ENCODE measurements at regions not wholly inside any gene's neighbourhood (a gene's known extent, or its start where the extent isn't known, plus 50 kb on each side); places are given as distances from the start of the nearest gene placed in this dataset.
A peak's percentile ranks its signal among the peaks of the same experiment; 100 is the strongest.

DNA sequence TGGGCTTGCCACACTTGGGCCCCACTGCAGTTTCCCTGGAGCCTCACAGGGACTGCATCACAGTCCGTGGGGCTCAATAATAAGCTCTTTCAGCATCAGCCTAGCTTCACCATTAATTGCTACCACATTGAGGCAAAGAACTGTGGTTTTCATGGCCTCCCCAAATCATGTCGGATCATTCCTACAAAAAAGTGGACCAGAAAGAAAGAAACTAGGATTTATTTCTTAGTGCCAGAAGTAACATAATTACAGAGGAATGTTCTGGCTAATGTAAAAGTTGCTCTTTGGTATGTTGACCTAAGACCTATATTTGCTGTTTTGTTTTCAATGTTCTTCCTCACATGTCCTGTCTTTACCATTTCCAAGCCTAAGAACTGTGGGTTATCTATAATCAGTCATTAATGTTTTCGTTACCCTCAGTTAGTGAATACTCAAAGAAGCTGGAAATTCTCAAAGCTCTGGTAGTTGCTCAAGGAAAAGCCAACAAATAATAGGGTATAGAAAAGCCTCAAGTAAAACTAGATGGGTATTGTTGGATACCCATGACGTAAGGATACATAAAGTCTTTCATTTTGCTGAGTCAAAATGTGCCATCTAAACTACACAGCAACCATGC lies 173.9 kb downstream of the LTN1 start:
- no peak for DNase-seq (ENCODE audit: low spot score in 2 of 2)
- no peak overlapping the region for H3K27ac ChIP-seq
- no peak overlapping the region for H3K4me3 ChIP-seq
- H3K36me3 ChIP-seq = no peaks in the 10 kb centered on the region
- peaks cover 25% of the 10 kb centered on the region for H3K4me1 ChIP-seq
- 72% methylated on average over 4 of the region's 4 CpGs for WGBS
- no peaks in the 10 kb centered on the region for H3K9me3 ChIP-seq
- H3K27me3 ChIP-seq = no peaks in the 10 kb centered on the region
- TF ChIP-seq POLR2AphosphoS5 (IDR thresholded peaks at IDR 0.05) = no peak
- TF ChIP-seq, protein P1, sequence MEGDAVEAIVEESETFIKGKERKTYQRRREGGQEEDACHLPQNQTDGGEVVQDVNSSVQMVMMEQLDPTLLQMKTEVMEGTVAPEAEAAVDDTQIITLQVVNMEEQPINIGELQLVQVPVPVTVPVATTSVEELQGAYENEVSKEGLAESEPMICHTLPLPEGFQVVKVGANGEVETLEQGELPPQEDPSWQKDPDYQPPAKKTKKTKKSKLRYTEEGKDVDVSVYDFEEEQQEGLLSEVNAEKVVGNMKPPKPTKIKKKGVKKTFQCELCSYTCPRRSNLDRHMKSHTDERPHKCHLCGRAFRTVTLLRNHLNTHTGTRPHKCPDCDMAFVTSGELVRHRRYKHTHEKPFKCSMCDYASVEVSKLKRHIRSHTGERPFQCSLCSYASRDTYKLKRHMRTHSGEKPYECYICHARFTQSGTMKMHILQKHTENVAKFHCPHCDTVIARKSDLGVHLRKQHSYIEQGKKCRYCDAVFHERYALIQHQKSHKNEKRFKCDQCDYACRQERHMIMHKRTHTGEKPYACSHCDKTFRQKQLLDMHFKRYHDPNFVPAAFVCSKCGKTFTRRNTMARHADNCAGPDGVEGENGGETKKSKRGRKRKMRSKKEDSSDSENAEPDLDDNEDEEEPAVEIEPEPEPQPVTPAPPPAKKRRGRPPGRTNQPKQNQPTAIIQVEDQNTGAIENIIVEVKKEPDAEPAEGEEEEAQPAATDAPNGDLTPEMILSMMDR (IDR thresholded peaks at IDR 0.05) = no peak
- TF ChIP-seq EP300 (IDR thresholded peaks at IDR 0.05) = no peak
- TF ChIP-seq POLR2A (IDR thresholded peaks at IDR 0.05) = no peak

DNA sequence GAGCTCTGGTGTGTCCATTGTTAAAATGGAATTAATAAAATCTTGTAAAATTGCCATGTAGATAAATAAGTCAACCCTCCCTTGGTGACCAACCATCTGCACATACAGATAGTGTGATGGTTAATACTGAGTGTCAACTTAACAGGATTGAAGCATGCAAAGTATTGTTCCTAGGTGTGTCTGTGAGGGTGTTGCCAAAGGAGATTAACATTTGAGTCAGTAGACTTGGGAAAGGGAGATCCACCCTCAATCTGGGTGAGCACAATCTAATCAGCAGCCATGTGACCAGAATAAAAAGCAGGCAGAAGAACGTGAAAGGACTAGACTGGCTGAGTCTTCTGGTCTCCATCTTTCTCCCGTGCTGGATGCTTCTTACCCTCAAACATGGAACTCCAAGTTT lies 174.8 kb downstream of the LTN1 start:
- 59% methylated on average over 2 of the region's 2 CpGs for WGBS

DNA sequence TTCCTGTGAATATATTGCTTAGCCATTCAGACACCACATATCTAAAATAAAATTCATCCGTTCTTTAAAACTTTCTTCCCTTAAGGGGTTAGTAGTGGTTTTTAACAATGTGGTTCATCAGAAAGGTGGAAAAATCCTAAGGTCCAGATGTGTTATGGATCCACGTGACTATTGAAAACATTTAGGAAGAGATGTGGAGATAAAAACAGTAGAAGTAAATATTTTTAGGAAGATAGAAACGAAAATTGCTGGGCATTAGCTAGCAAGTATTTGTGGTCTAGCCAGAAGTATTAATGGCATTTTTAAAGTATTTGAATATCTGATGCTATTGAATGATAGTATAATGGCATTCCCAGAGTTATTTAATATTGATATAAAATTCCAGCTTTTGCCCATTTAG lies 180.8 kb downstream of the LTN1 start:
- Histone ChIP-seq H3K4me1 (no peaks in the 10 kb centered on the region), H3K4me3 (no peak overlapping the region), H3K9me3 (no peaks in the 10 kb centered on the region), H3K36me3 (no peaks in the 10 kb centered on the region), H3K27me3 (no peaks in the 10 kb centered on the region), H3K27ac (no peak overlapping the region)
- DNase-seq (ENCODE audit: low spot score in 2 of 2) = no peak
- TF ChIP-seq POLR2A (IDR thresholded peaks at IDR 0.05) = no peak
- TF ChIP-seq, protein P1 (IDR thresholded peaks at IDR 0.05) = no peak
- TF ChIP-seq POLR2AphosphoS5 (IDR thresholded peaks at IDR 0.05) = no peak
- TF ChIP-seq EP300 (IDR thresholded peaks at IDR 0.05) = no peak
- 78% methylated on average over 3 of the region's 3 CpGs for WGBS

More for the DNA sequence above, 174.8 kb downstream of the LTN1 start:
- H3K27ac ChIP-seq = no peak overlapping the region
- H3K4me1 ChIP-seq = peaks cover 21% of the 10 kb centered on the region
- no peak for DNase-seq (ENCODE audit: low spot score in 2 of 2)
- TF ChIP-seq EP300 (IDR thresholded peaks at IDR 0.05) (no peak), POLR2AphosphoS5 (IDR thresholded peaks at IDR 0.05) (no peak)
- TF ChIP-seq, protein P1 (IDR thresholded peaks at IDR 0.05) = no peak
- no peaks in the 10 kb centered on the region for H3K9me3 ChIP-seq
- no peaks in the 10 kb centered on the region for H3K36me3 ChIP-seq
- no peak overlapping the region for H3K4me3 ChIP-seq
- no peaks in the 10 kb centered on the region for H3K27me3 ChIP-seq

DNA sequence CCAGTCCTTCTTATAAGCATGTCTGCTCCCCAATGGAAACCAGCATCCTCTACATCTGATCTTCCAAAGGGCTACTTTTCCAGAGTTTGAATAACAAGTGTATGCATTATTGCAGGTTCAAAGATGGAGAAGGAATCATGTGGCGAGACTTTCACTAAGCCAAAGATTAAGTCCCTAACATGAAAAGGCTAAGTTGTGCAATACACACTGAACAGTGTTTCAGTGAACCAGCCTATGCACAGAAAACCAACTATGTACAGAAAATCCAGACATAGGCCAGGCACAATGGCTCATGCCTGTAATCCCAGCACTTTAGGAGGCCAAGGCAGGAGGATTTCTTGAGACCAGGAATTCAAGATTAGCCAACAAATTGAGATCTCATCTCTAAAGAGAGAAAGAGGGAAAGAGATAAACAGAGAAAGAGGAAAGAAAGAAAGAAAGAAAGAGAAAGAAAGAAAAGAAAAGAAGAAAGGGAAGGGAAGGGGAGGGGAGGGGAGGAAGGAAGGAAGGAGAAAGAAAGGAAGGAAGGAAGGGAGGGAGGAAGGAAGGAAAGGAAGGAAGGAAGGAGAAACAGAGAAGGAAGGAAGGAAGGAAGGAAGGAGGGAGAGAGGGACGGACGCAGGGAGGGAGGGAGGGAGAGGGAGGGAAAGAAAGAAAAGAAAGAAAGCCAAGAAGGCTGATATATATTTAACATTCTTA lies 181.7 kb downstream of the LTN1 start:
- Histone ChIP-seq H3K4me1 (no peaks in the 10 kb centered on the region), H3K27ac (no peak overlapping the region), H3K4me3 (no peak overlapping the region), H3K27me3 (no peaks in the 10 kb centered on the region), H3K36me3 (no peaks in the 10 kb centered on the region), H3K9me3 (no peaks in the 10 kb centered on the region)
- no peak for TF ChIP-seq EP300 (IDR thresholded peaks at IDR 0.05)
- no peak for TF ChIP-seq POLR2A (IDR thresholded peaks at IDR 0.05)
- no peak for TF ChIP-seq POLR2AphosphoS5 (IDR thresholded peaks at IDR 0.05)
- TF ChIP-seq, protein P1 (IDR thresholded peaks at IDR 0.05) = no peak
- 81% methylated on average over 3 of the region's 3 CpGs for WGBS
- no peak for DNase-seq (ENCODE audit: low spot score in 2 of 2)

DNA sequence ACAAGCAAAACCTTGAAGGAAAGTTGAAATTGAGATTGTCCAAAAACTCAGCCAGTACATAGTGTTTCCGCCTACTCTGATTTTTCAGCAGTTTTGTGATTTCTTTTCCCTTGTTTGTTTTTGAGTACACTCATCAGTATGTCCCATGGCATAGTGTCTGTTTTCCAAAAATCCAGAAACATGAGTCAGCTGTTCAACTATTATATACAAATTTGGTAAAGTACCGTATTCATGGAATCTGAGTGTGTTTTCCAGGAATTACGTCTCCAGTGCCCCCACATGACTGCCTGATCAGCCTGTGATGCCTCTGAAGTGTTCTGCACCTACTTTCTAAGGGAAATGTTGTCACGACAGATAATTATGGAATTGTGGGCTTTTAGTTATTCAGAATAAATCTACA lies 186.8 kb downstream of the LTN1 start:
- Histone ChIP-seq H3K36me3 (no peaks in the 10 kb centered on the region), H3K9me3 (no peaks in the 10 kb centered on the region), H3K27ac (peak overlapping the region; percentile 34), H3K4me3 (no peak overlapping the region), H3K4me1 (no peaks in the 10 kb centered on the region), H3K27me3 (no peaks in the 10 kb centered on the region)
- WGBS = 65% methylated on average over 4 of the region's 4 CpGs
- TF ChIP-seq, protein P1 (IDR thresholded peaks at IDR 0.05) = no peak
- TF ChIP-seq POLR2A (IDR thresholded peaks at IDR 0.05) = no peak
- TF ChIP-seq POLR2AphosphoS5 (IDR thresholded peaks at IDR 0.05) = peak in 1 of 3 donors; percentile 34
- peak in 1 of 2 donors; percentile 58 for DNase-seq (ENCODE audit: low spot score in 2 of 2)

All from suprapubic skin (tissue), 4 donors.